ENCODE measurements at regions not wholly inside any gene's neighbourhood (a gene's known extent, or its start where the extent isn't known, plus 50 kb on each side); places are given as distances from the start of the nearest gene placed in this dataset.

DNA sequence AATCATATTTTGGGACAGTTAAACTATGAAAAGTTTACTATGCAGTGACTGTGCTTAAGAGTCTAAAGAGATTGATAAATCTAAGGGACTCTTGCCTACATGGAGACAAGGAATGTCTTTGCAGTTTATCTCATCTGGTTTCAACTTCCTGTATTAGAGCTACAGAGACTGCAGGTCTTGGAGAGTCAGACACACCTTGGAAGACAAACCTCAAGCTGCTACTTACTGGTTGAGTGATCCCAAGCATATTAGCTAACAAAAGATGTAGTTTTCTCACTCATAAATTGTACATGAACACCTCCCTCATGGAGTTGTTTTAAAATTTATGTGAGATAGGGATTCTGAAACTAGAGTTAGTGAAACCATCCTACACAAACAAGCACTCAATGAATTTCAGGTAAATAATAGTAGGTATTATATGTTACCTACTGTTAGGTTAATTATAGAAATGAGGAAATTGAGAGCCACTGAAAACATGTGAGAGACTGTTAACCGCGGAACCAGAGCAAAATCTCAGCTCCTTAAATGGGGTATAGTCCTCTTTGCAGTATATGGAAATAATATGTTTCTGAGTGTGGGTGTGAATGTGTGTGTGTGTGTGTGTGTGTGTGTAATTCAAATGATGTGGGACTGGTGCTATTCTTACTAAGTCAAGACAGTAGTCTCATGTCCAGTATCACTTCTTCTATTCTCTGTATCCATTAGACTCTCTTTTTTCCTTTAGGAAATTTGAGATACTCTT, 752.1 kb downstream of the DTWD2 start (continued):
- TF ChIP-seq CTCF (IDR thresholded peaks at IDR 0.05 in 2 of 3, conservative IDR thresholded peaks at IDR 0.05 in 1 of 3; ENCODE audit: control insufficient read depth in 2 of 3, extremely low read depth in 1 of 3, insufficient read depth in 1 of 3, low read depth in 3 of 3, low read length in 3 of 3) (no peak), BHLHE40 (IDR thresholded peaks at IDR 0.05; ENCODE audit: borderline replicate concordance in 1 of 2, low read depth in 2 of 2, low read length in 1 of 2) (0 out of 4 replicates have a peak, but pooled peaks of 1 of the 2 experiments have one; percentile 33), IRF3 (IDR thresholded peaks at IDR 0.05) (no peak), MTA3 (IDR thresholded peaks at IDR 0.05; ENCODE audit: borderline replicate concordance, low read length) (no peak), RBBP5 (conservative IDR thresholded peaks at IDR 0.05) (no peak), SRF (IDR thresholded peaks at IDR 0.05; ENCODE audit: low read depth in 2 of 2, low read length in 2 of 2) (0 out of 4 replicates have a peak, but pooled peaks of 1 of the 2 experiments have one; percentile 23), TCF12 (IDR thresholded peaks at IDR 0.05; ENCODE audit: low read depth, low read length) (no peak), USF1 (IDR thresholded peaks at IDR 0.05; ENCODE audit: borderline replicate concordance, extremely low read length, insufficient read depth, low read depth, low read length) (no peak), ATF3 (IDR thresholded peaks at IDR 0.05; ENCODE audit: borderline replicate concordance, extremely low read depth, low read depth, low read length) (no peak), CBFB (IDR thresholded peaks at IDR 0.05; ENCODE audit: low read depth) (no peak), BCL11A (IDR thresholded peaks at IDR 0.05; ENCODE audit: low read depth, low read length) (no peak), SIX5 (IDR thresholded peaks at IDR 0.05; ENCODE audit: low read depth, low read length, severe bottlenecking) (no peak), ZNF592 (IDR thresholded peaks at IDR 0.05) (no peak), MTA2 (IDR thresholded peaks at IDR 0.05; ENCODE audit: low read depth) (0 out of 2 replicates have a peak, but pooled peaks have one; percentile 27)
- TF ChIP-seq, protein P1, sequence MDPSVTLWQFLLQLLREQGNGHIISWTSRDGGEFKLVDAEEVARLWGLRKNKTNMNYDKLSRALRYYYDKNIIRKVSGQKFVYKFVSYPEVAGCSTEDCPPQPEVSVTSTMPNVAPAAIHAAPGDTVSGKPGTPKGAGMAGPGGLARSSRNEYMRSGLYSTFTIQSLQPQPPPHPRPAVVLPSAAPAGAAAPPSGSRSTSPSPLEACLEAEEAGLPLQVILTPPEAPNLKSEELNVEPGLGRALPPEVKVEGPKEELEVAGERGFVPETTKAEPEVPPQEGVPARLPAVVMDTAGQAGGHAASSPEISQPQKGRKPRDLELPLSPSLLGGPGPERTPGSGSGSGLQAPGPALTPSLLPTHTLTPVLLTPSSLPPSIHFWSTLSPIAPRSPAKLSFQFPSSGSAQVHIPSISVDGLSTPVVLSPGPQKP (IDR thresholded peaks at IDR 0.05; ENCODE audit: low read depth, low read length), result no peak
- TF ChIP-seq, protein P2, sequence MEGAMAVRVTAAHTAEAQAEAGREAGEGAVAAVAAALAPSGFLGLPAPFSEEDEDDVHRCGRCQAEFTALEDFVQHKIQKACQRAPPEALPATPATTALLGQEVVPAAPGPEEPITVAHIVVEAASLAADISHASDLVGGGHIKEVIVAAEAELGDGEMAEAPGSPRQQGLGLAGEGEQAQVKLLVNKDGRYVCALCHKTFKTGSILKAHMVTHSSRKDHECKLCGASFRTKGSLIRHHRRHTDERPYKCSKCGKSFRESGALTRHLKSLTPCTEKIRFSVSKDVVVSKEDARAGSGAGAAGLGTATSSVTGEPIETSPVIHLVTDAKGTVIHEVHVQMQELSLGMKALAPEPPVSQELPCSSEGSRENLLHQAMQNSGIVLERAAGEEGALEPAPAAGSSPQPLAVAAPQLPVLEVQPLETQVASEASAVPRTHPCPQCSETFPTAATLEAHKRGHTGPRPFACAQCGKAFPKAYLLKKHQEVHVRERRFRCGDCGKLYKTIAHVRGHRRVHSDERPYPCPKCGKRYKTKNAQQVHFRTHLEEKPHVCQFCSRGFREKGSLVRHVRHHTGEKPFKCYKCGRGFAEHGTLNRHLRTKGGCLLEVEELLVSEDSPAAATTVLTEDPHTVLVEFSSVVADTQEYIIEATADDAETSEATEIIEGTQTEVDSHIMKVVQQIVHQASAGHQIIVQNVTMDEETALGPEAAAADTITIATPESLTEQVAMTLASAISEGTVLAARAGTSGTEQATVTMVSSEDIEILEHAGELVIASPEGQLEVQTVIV (IDR thresholded peaks at IDR 0.05; ENCODE audit: borderline replicate concordance, partially characterized antibody), result no peak

All from GM12878 (cell line).